Loucy (cell line): ENCODE measurements at regions not wholly inside any gene's neighbourhood (a gene's known extent, or its start where the extent isn't known, plus 50 kb on each side); places are given as distances from the start of the nearest gene placed in this dataset.

Source experiments
- H2AFZ ChIP-seq: fragments of 200-600 bp; sonication (generic); 2 replicates; pipeline ENCODE4 v1.6.0; 2016; ENCODE audit warnings: antibody characterized with exemption, mild to moderate bottlenecking, low read length, moderate library complexity
- H3F3A ChIP-seq: fragments of 200-600 bp; 2 replicates; pipeline ENCODE4 v1.6.0; 2016; ENCODE audit warnings: antibody characterized with exemption, low read depth, mild to moderate bottlenecking
- H3K27me3 ChIP-seq: fragments of 200-600 bp; sonication (generic); 2 replicates; pipeline ENCODE4 v1.6.1; 2014; ENCODE audit warnings: low read length, mild to moderate bottlenecking; ENCODE audit not compliant: insufficient read depth, poor library complexity, severe bottlenecking
- H3K36me3 ChIP-seq: fragments of 200-600 bp; sonication (generic); 2 replicates; pipeline ENCODE4 v1.6.1; 2016; ENCODE audit warnings: low read length; ENCODE audit not compliant: insufficient read depth
- H3K4me1 ChIP-seq: fragments of 200-600 bp; sonication (generic); 2 replicates; pipeline ENCODE4 v1.5.1; 2014; ENCODE audit warnings: low read length, mild to moderate bottlenecking; ENCODE audit not compliant: insufficient read depth, poor library complexity, severe bottlenecking
- H3K4me2 ChIP-seq: fragments of 200-600 bp; sonication (generic); 2 replicates; pipeline ENCODE4 v1.6.0; 2014; ENCODE audit warnings: antibody characterized with exemption, low read length, low read depth, mild to moderate bottlenecking; ENCODE audit not compliant: poor library complexity, severe bottlenecking
- H3K4me3 ChIP-seq: fragments of 200-600 bp; sonication (generic); 2 replicates; pipeline ENCODE4 v1.5.1; 2014; ENCODE audit warnings: low read length, mild to moderate bottlenecking, mixed read lengths; ENCODE audit not compliant: poor library complexity, severe bottlenecking
- H3K79me2 ChIP-seq: fragments of 200-600 bp; sonication (generic); 2 replicates; pipeline ENCODE4 v1.6.1; 2014; ENCODE audit warnings: low read length; ENCODE audit not compliant: insufficient read depth
- H3K9ac ChIP-seq: fragments of 200-600 bp; sonication (generic); 2 replicates; pipeline ENCODE4 v1.6.0; 2014; ENCODE audit warnings: mild to moderate bottlenecking, low read depth, low read length, moderate library complexity; ENCODE audit not compliant: poor library complexity, severe bottlenecking
- H3K9me2 ChIP-seq: fragments of 200-600 bp; sonication (generic); replicated peaks from 2 replicates; pipeline ENCODE4 v1.6.1; 2016; ENCODE audit warnings: low read depth, low read length, mixed read lengths
- H3K9me3 ChIP-seq: fragments of 200-600 bp; sonication (generic); 2 replicates; pipeline ENCODE4 v1.6.1; 2014; ENCODE audit warnings: mild to moderate bottlenecking, antibody characterized with exemption, low read length, low read depth; ENCODE audit not compliant: insufficient read depth
- H4K20me1 ChIP-seq: fragments of 200-600 bp; sonication (generic); 2 replicates; pipeline ENCODE4 v1.6.0; 2014; ENCODE audit warnings: antibody characterized with exemption, low read length, mild to moderate bottlenecking; ENCODE audit not compliant: insufficient read depth, poor library complexity, severe bottlenecking
- EZH2phosphoT487 ChIP-seq: fragments of 200-600 bp; IDR thresholded peaks from 2 replicates; pipeline ENCODE4 v1.6.1; 2018; ENCODE audit warnings: antibody characterized with exemption, mild to moderate bottlenecking, moderate library complexity, borderline replicate concordance
- TF ChIP-seq, protein P1 (sequence below): fragments of 200-600 bp; sonication (generic); conservative IDR thresholded peaks from 2 replicates; pipeline ENCODE4 v1.5.1; 2014; ENCODE audit warnings: mild to moderate bottlenecking, antibody characterized with exemption, low read length

- no peaks in the 10 kb centered on the region for H3K9me3 ChIP-seq
- no peaks in the 10 kb centered on the region for H3F3A ChIP-seq
- no peak overlapping the region for H3K4me2 ChIP-seq
- no peaks in the 10 kb centered on the region for H3K27me3 ChIP-seq
- H2AFZ ChIP-seq, result no peak overlapping the region
- no peaks in the 10 kb centered on the region for H3K9me2 ChIP-seq
- H3K4me1 ChIP-seq, result no peaks in the 10 kb centered on the region
- no peaks in the 10 kb centered on the region for H4K20me1 ChIP-seq
- no peak overlapping the region for H3K9ac ChIP-seq
- no peaks in the 10 kb centered on the region for H3K36me3 ChIP-seq
- no peaks in the 10 kb centered on the region for H3K79me2 ChIP-seq
- TF ChIP-seq, protein P1, sequence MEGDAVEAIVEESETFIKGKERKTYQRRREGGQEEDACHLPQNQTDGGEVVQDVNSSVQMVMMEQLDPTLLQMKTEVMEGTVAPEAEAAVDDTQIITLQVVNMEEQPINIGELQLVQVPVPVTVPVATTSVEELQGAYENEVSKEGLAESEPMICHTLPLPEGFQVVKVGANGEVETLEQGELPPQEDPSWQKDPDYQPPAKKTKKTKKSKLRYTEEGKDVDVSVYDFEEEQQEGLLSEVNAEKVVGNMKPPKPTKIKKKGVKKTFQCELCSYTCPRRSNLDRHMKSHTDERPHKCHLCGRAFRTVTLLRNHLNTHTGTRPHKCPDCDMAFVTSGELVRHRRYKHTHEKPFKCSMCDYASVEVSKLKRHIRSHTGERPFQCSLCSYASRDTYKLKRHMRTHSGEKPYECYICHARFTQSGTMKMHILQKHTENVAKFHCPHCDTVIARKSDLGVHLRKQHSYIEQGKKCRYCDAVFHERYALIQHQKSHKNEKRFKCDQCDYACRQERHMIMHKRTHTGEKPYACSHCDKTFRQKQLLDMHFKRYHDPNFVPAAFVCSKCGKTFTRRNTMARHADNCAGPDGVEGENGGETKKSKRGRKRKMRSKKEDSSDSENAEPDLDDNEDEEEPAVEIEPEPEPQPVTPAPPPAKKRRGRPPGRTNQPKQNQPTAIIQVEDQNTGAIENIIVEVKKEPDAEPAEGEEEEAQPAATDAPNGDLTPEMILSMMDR, result no peak
- no peak for TF ChIP-seq EZH2phosphoT487
- no peak overlapping the region for H3K4me3 ChIP-seq
Measured at GRCh38 chr10:78657862-78658165, 411.0 kb upstream of the ZMIZ1 start.

GRCh38 chr10:78658645-78659597 is 409.8 kb upstream of the ZMIZ1 start:
- Histone ChIP-seq H2AFZ (no peak overlapping the region), H3K4me1 (no peaks in the 10 kb centered on the region), H3K36me3 (no peaks in the 10 kb centered on the region), H3K9me2 (no peaks in the 10 kb centered on the region), H3K79me2 (no peaks in the 10 kb centered on the region), H3F3A (no peaks in the 10 kb centered on the region), H3K4me2 (no peak overlapping the region), H3K4me3 (no peak overlapping the region), H4K20me1 (no peaks in the 10 kb centered on the region), H3K27me3 (no peaks in the 10 kb centered on the region), H3K9ac (no peak overlapping the region), H3K9me3 (no peaks in the 10 kb centered on the region)
- TF ChIP-seq EZH2phosphoT487, result no peak
- TF ChIP-seq, protein P1, result no peak

DNA sequence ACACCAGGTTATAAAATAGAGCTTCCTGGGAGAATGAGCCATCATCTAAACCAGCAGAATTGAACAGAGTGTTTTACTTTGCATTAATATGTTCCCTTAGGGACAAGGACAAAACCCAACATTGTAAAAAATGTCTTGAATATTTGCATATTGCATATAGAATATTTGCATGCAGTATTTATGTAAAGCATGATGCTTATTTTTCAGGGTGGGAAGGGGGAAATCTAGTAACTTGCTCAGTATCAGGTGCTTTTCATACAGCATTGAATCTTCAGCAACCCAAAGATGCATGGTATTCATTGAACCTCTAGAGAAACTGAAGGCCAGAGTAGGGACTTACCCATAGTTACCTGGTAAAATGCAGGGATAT is 409.2 kb upstream of the ZMIZ1 start:
- Histone ChIP-seq H3K36me3 (no peaks in the 10 kb centered on the region), H3K79me2 (no peaks in the 10 kb centered on the region), H3K4me3 (no peak overlapping the region), H4K20me1 (no peaks in the 10 kb centered on the region), H3K9ac (no peak overlapping the region), H3K9me3 (peaks cover 3% of the 10 kb centered on the region; the same call in 1 of the 2 replicates), H3F3A (no peaks in the 10 kb centered on the region), H3K27me3 (no peaks in the 10 kb centered on the region), H2AFZ (no peak overlapping the region), H3K9me2 (no peaks in the 10 kb centered on the region), H3K4me2 (no peak overlapping the region), H3K4me1 (no peaks in the 10 kb centered on the region)
- TF ChIP-seq, protein P1, result no peak
